Body of pancreas (tissue), 4 donors: ENCODE measurements at regions not wholly inside any gene's neighbourhood (a gene's known extent, or its start where the extent isn't known, plus 50 kb on each side); places are given as distances from the start of the nearest gene placed in this dataset.

Experiments
- POLR2A ChIP-seq, 3 donors: fragments of 450-650 bp; IDR thresholded peaks; one replicate each; pipeline ENCODE4 v1.6.1; 2016; ENCODE audit warnings: antibody characterized with exemption in 3 of 3, mild to moderate bottlenecking in 2 of 3
- TF ChIP-seq, protein P1 (sequence below), 7 experiments: fragments of 450-650 bp in 4 of 7; fragments of 200-600 bp in 3 of 7; sonication (generic) in 3 of 7; IDR thresholded peaks; one replicate each; pipeline ENCODE4 v1.5.1; 2016 to 2019; ENCODE audit warnings: antibody characterized with exemption in 7 of 7

DNA sequence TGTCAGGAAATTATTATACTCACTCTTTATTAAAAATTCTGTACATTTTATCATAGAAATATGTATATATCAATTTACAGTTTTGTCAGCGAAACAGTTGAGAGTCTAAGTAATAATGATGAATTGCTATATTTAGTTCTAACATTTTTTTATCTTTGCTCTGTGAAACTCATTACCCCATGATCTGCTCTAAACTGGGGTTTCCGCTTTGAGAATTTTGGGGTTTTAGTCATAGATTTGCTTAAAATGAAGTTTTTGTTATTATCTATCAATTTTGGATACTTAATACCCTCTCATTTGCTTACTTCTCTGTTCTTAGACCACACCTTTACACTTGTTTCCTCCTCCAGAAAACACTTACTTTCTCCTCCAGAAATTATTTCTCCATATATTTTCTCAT, 333.8 kb upstream of the MPDZ start:
- TF ChIP-seq, protein P1, sequence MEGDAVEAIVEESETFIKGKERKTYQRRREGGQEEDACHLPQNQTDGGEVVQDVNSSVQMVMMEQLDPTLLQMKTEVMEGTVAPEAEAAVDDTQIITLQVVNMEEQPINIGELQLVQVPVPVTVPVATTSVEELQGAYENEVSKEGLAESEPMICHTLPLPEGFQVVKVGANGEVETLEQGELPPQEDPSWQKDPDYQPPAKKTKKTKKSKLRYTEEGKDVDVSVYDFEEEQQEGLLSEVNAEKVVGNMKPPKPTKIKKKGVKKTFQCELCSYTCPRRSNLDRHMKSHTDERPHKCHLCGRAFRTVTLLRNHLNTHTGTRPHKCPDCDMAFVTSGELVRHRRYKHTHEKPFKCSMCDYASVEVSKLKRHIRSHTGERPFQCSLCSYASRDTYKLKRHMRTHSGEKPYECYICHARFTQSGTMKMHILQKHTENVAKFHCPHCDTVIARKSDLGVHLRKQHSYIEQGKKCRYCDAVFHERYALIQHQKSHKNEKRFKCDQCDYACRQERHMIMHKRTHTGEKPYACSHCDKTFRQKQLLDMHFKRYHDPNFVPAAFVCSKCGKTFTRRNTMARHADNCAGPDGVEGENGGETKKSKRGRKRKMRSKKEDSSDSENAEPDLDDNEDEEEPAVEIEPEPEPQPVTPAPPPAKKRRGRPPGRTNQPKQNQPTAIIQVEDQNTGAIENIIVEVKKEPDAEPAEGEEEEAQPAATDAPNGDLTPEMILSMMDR (IDR thresholded peaks at IDR 0.05): no peak
- TF ChIP-seq POLR2A (IDR thresholded peaks at IDR 0.05): no peak
